Gastroesophageal sphincter (tissue), 4 donors: ENCODE measurements at regions not wholly inside any gene's neighbourhood (a gene's known extent, or its start where the extent isn't known, plus 50 kb on each side); places are given as distances from the start of the nearest gene placed in this dataset.
"Not testable (repeated sequence)": the region's sequence is repeated elsewhere in the genome, so short reads cannot be mapped to it uniquely, and the experiment has no call there.

ENCODE experiments used
- ATAC-seq: fragments of 150-250 bp; one replicate; pipeline ENCODE4 v1.9.1; 2016; ENCODE audit warnings: mild to moderate bottlenecking, moderate library complexity
- H3K27ac ChIP-seq, 4 donors: fragments of 200-600 bp; sonication (generic) in 3 of 4; 1 replicate in 3 of 4; 2 replicates in 1 of 4; pipeline ENCODE4 v1.5.1; 2016 to 2019
- H3K27me3 ChIP-seq: fragments of 200-600 bp; sonication (generic); one replicate; pipeline ENCODE4 v1.5.1; 2019
- H3K36me3 ChIP-seq, 2 donors: fragments of 200-600 bp; sonication (generic); one replicate each; pipeline ENCODE4 v1.5.1; 2019; ENCODE audit warnings: control low read depth in 1 of 2
- H3K4me1 ChIP-seq, 3 donors: fragments of 200-600 bp; sonication (generic); 1 replicate in 2 of 3; 2 replicates in 1 of 3; pipeline ENCODE4 v1.5.1; 2016 to 2019; ENCODE audit warnings: control low read depth in 2 of 3
- H3K4me3 ChIP-seq, 2 donors: fragments of 200-600 bp; sonication (generic); one replicate each; pipeline ENCODE4 v1.5.1; 2019; ENCODE audit warnings: mild to moderate bottlenecking in 1 of 2, moderate library complexity in 1 of 2
- H3K9me3 ChIP-seq, 3 donors: fragments of 200-600 bp; sonication (generic); one replicate each; pipeline ENCODE4 v1.5.1; 2017 to 2019; ENCODE audit warnings: control low read depth in 2 of 3
- CTCF ChIP-seq, 4 experiments: fragments of 200-600 bp in 2 of 4; fragments of 450-650 bp in 2 of 4; sonication (generic) in 1 of 4; IDR thresholded peaks; one replicate each; pipeline ENCODE4 v1.5.1; 2017 to 2019; ENCODE audit warnings: antibody characterized with exemption in 4 of 4, mild to moderate bottlenecking in 2 of 4, moderate library complexity in 2 of 4
- EP300 ChIP-seq: sonication (generic); formaldehyde crosslinking; IDR thresholded peaks from one replicate; pipeline ENCODE4 v1.6.1; 2017; ENCODE audit warnings: antibody characterized with exemption, mild to moderate bottlenecking
- POLR2A ChIP-seq, 2 donors: fragments of 450-650 bp; IDR thresholded peaks; one replicate each; pipeline ENCODE4 v1.6.1; 2017; ENCODE audit warnings: antibody characterized with exemption in 2 of 2, mild to moderate bottlenecking in 2 of 2, moderate library complexity in 1 of 2
- POLR2AphosphoS5 ChIP-seq: sonication (generic); formaldehyde crosslinking; IDR thresholded peaks from one replicate; pipeline ENCODE4 v1.6.1; 2017; ENCODE audit warnings: antibody characterized with exemption
- WGBS, 2 donors: methylation state at CpG; one replicate each; pipeline ENCODE4 v1.1.5; 2018; ENCODE audit warnings: low coverage in 1 of 2; 5-methylcytosine and 5-hydroxymethylcytosine counted together

DNA sequence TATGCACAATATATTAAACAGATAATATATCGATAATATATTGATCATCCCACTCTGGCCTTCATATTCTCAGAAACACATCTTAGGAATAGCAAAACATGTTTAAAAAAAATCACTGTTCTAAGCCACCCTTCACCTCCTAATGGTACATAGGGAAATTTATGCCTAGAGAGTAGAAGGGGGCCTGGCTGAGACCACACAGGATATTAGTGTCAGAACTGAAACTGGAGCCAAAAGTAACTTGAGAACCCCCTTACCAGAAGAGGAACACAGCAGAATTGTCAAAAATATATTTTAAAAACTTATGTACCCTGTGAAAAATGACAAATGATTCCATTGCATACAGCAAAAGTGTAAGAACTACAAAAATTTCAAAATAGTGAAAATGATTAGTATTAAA lies 173.1 kb downstream of the VSIG4 start:
- no peak overlapping the region for H3K27ac ChIP-seq
- ATAC-seq: no peak
- 82 to 89% methylated on average over 1 of the region's 1 CpG for WGBS, 2 donors
- H3K4me1 ChIP-seq: no peaks in the 10 kb centered on the region
- no peak for TF ChIP-seq POLR2AphosphoS5
- no peak for TF ChIP-seq CTCF (IDR thresholded peaks at IDR 0.05)
- no peak for TF ChIP-seq POLR2A (IDR thresholded peaks at IDR 0.05)
- TF ChIP-seq EP300: no peak
- H3K4me3 ChIP-seq: no peak overlapping the region
- H3K27me3 ChIP-seq: no peaks in the 10 kb centered on the region
- H3K36me3 ChIP-seq: no peaks in the 10 kb centered on the region
- H3K9me3 ChIP-seq: no peaks in the 10 kb centered on the region

GRCh38 chrX:65866146-65866545 lies 173.7 kb downstream of the VSIG4 start:
- no peak overlapping the region for H3K4me3 ChIP-seq
- no peak for ATAC-seq
- no peak for TF ChIP-seq POLR2AphosphoS5
- TF ChIP-seq EP300: no peak
- no peak for TF ChIP-seq CTCF (IDR thresholded peaks at IDR 0.05)
- TF ChIP-seq POLR2A (IDR thresholded peaks at IDR 0.05): no peak
- H3K27ac ChIP-seq: no peak overlapping the region
- H3K36me3 ChIP-seq: no peaks in the 10 kb centered on the region
- no peaks in the 10 kb centered on the region for H3K27me3 ChIP-seq
- no peaks in the 10 kb centered on the region for H3K9me3 ChIP-seq
- H3K4me1 ChIP-seq: no peaks in the 10 kb centered on the region

- Histone ChIP-seq H3K27ac (no peak overlapping the region), H3K4me3 (no peak overlapping the region), H3K9me3 (no peaks in the 10 kb centered on the region), H3K4me1 (no peaks in the 10 kb centered on the region), H3K36me3 (no peaks in the 10 kb centered on the region), H3K27me3 (no peaks in the 10 kb centered on the region)
- WGBS, 2 donors: 57 to 85% methylated on average over 2 to 4 of the region's 5 CpGs
- TF ChIP-seq POLR2AphosphoS5 (no peak), EP300 (no peak), POLR2A (IDR thresholded peaks at IDR 0.05) (no peak), CTCF (IDR thresholded peaks at IDR 0.05) (no peak)
- ATAC-seq: no peak
Measured at GRCh38 chrX:65862638-65863037, 177.2 kb downstream of the VSIG4 start.

- H3K9me3 ChIP-seq: no peaks in the 10 kb centered on the region
- H3K4me3 ChIP-seq: no peak overlapping the region
- H3K27ac ChIP-seq: no peak overlapping the region
- H3K36me3 ChIP-seq: no peaks in the 10 kb centered on the region
- no peaks in the 10 kb centered on the region for H3K4me1 ChIP-seq
- no peak for ATAC-seq
- H3K27me3 ChIP-seq: no peaks in the 10 kb centered on the region
- TF ChIP-seq POLR2A (IDR thresholded peaks at IDR 0.05) (no peak), CTCF (IDR thresholded peaks at IDR 0.05) (no peak), EP300 (no peak), POLR2AphosphoS5 (no peak)
Measured at GRCh38 chrX:65859299-65859698, 180.6 kb downstream of the VSIG4 start.

- ATAC-seq, H3K9me3 ChIP-seq, H3K4me1 ChIP-seq, H3K27ac ChIP-seq, H3K36me3 ChIP-seq, H3K27me3 ChIP-seq, H3K4me3 ChIP-seq: not testable (repeated sequence)
- WGBS, 2 donors: 60 to 83% methylated on average over 1 of the region's 1 CpG
Measured at GRCh38 chrX:65854437-65854836, 185.4 kb downstream of the VSIG4 start.

DNA sequence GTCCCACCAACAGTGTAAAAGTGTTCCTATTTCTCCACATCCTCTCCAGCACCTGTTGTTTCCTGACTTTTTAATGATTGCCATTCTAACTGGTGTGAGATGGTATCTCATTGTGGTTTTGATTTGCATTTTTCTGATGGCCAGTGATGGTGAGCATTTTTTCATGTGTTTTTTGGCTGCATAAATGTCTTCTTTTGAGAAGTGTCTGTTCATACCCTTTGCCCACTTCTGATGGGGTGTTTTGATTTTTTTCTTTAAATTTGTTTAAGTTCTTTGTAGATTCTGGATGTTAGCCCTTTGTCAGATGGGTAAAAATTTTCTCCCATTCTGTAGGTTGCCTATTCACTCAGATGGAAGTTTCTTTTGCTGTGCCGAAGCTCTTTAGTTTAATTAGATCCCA lies 183.9 kb downstream of the MSN start:
- H3K4me1 ChIP-seq, H3K27me3 ChIP-seq, H3K27ac ChIP-seq, ATAC-seq, H3K36me3 ChIP-seq, H3K9me3 ChIP-seq, H3K4me3 ChIP-seq: not testable (repeated sequence)
- 83% methylated on average over 1 of the region's 1 CpG; no CpG with 5 or more reads in 1 of the 2 donors for WGBS, 2 donors

- not testable (repeated sequence) for H3K36me3 ChIP-seq, H3K4me3 ChIP-seq, H3K27ac ChIP-seq, H3K27me3 ChIP-seq, H3K9me3 ChIP-seq, H3K4me1 ChIP-seq, ATAC-seq
- 80% methylated on average over 1 of the region's 2 CpGs; no CpG with 5 or more reads in 1 of the 2 donors for WGBS, 2 donors
Measured at GRCh38 chrX:65850821-65851220, 183.4 kb downstream of the MSN start.
